Lower lobe of right lung (tissue), 2 donors: ENCODE measurements at regions not wholly inside any gene's neighbourhood (a gene's known extent, or its start where the extent isn't known, plus 50 kb on each side); places are given as distances from the start of the nearest gene placed in this dataset.

Experiments
- ATAC-seq, 2 donors: fragments of 200-7000 bp; cut with Tn5 transposase; one replicate each; pipeline ENCODE4 v1.9.1; 2020 to 2022; ENCODE audit warnings: mild to moderate bottlenecking in 2 of 2, moderate library complexity in 2 of 2
- DNase-seq: peaks from one replicate; pipeline ENCODE4 v3.0.0-alpha.2; 2020
- H3K27ac ChIP-seq: fragments of 200-600 bp; one replicate; pipeline ENCODE4 v1.8.0; 2022
- H3K27me3 ChIP-seq: fragments of 200-600 bp; one replicate; pipeline ENCODE4 v1.8.0; 2022; ENCODE audit warnings: low read depth
- H3K36me3 ChIP-seq: fragments of 200-600 bp; one replicate; pipeline ENCODE4 v1.8.0; 2022; ENCODE audit warnings: mild to moderate bottlenecking
- H3K4me1 ChIP-seq: fragments of 200-600 bp; one replicate; pipeline ENCODE4 v1.8.0; 2022
- H3K4me3 ChIP-seq: fragments of 200-600 bp; one replicate; pipeline ENCODE4 v1.8.0; 2022; ENCODE audit warnings: mild to moderate bottlenecking
- H3K9me3 ChIP-seq: fragments of 200-600 bp; one replicate; pipeline ENCODE4 v1.8.0; 2022
- intact Hi-C: fragments of 100-400 bp; cut with DNase I; formaldehyde crosslinking; loops from one replicate; pipeline ENCODE4 v1.11.0; 2022
- TF ChIP-seq, protein P1 (sequence below): fragments of 200-600 bp; IDR thresholded peaks from one replicate; pipeline ENCODE4 v1.8.0; 2022; ENCODE audit warnings: antibody characterized with exemption, mild to moderate bottlenecking
- donor health status: DM: no; HTN: yes; CAD: no; lungs with severe emphysema.

DNA sequence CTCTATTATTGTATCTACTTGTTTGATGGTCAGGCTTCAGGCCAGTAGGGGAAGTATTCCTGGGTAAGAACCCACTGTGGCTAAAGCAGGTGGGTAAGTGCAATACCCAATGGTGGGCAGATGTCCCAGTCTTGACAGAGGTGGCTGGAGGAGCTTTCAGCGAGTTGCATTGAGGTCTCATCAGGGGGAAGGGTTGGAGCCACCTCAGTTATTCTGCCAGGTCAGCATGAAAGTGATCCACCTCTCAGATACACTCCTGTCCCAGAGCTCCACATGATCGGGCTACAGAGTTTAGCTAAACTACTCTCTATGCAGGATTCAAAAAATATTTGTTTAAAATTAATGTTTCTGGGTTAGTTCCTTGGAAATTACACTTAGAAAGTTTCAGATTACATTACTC is 95.8 kb upstream of the WNT7A start:
- DNase-seq, result no peak
- TF ChIP-seq, protein P1, sequence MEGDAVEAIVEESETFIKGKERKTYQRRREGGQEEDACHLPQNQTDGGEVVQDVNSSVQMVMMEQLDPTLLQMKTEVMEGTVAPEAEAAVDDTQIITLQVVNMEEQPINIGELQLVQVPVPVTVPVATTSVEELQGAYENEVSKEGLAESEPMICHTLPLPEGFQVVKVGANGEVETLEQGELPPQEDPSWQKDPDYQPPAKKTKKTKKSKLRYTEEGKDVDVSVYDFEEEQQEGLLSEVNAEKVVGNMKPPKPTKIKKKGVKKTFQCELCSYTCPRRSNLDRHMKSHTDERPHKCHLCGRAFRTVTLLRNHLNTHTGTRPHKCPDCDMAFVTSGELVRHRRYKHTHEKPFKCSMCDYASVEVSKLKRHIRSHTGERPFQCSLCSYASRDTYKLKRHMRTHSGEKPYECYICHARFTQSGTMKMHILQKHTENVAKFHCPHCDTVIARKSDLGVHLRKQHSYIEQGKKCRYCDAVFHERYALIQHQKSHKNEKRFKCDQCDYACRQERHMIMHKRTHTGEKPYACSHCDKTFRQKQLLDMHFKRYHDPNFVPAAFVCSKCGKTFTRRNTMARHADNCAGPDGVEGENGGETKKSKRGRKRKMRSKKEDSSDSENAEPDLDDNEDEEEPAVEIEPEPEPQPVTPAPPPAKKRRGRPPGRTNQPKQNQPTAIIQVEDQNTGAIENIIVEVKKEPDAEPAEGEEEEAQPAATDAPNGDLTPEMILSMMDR, result no peak
- no peaks in the 10 kb centered on the region for H3K27me3 ChIP-seq
- no peak for ATAC-seq
- H3K4me3 ChIP-seq, result no peak overlapping the region
- peaks cover 34% of the 10 kb centered on the region for H3K9me3 ChIP-seq
- intact Hi-C loops, result no loop called here
- H3K36me3 ChIP-seq, result no peaks in the 10 kb centered on the region
- no peaks in the 10 kb centered on the region for H3K4me1 ChIP-seq
- H3K27ac ChIP-seq, result no peak overlapping the region

DNA sequence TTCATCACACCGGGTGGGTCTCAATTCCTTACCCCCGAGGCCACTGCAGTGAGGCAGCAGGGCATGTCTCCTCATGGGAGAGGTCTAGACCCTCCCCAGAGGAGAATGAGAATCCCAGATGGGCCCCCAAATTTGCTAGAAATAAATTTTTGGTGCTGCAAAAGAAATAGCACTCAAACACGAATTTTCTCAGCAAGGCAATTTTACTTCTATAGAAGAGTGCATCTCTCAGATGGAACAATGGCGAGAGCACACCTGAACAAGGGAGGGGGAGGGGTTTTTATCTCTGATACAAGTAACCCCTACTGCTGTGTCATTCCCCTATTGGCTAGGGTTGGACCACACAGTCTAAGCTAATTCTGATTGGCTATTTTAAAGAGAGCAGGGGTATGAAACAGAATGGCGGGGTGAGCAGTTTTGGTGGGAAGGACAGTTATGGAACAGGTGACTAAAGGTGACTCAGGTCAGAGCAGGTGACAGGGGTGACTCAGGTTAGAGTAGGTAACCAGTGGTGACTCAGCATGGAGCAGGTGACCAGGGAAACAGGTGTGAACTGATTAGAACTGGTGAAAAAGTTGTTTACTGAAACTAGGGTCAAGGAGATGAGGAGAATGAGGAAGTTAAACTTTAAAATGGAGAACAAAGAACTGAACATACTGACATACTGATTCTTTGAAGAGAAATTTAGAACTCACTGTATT is 93.0 kb upstream of the WNT7A start:
- intact Hi-C loops, result no loop called here
- H3K4me3 ChIP-seq, result no peak overlapping the region
- TF ChIP-seq, protein P1, result no peak
- no peaks in the 10 kb centered on the region for H3K4me1 ChIP-seq
- no peak overlapping the region for H3K27ac ChIP-seq
- no peaks in the 10 kb centered on the region for H3K36me3 ChIP-seq
- DNase-seq (no peak), ATAC-seq (no peak)
- H3K27me3 ChIP-seq, result no peaks in the 10 kb centered on the region
- peaks cover 34% of the 10 kb centered on the region for H3K9me3 ChIP-seq

GRCh38 chr3:13966302-13966701 is 86.4 kb upstream of the WNT7A start:
- TF ChIP-seq, protein P1, result no peak
- Histone ChIP-seq H3K4me1 (no peaks in the 10 kb centered on the region), H3K27ac (no peak overlapping the region), H3K27me3 (no peaks in the 10 kb centered on the region), H3K4me3 (no peak overlapping the region), H3K36me3 (no peaks in the 10 kb centered on the region), H3K9me3 (peaks cover 1% of the 10 kb centered on the region)
- intact Hi-C loops, result no loop called here
- DNase-seq (no peak), ATAC-seq (no peak)

DNA sequence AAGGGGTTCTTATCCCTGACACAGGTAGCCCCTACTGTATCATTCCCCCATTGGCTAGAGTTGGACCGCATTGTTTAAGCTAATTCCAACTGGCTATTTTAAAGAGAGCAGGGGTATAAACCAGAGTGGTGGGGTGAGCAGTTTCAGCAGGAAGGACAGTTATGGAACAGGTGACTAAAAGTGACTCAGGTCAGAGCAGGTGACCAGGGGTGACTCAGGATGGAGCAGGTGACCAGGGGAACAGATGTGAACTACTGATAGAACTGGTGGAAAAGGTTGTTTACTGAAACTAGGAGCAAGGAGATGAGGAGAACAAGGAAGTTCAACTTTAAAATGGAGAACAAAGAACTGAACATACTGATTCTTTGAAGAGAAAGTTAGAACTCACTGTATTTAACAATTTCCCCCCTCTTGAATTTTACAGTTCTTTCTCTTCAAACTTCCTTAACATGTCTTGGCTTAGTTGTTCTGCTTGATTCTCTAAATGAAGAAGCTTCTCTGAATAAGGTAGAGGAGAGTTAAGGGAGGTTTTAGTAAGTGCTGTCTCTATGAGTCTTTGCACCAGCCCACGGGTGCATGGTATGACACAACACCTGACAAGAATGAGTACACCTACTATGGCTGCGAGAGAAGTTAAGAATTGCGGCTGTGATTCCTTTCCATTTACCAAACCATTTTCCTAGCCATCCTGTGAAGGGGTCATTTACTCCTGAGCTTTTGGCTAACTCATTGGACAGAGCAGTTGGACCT is 83.4 kb upstream of the WNT7A start:
- intact Hi-C loops, result no loop called here

GRCh38 chr3:13954741-13955483 is 75.0 kb upstream of the WNT7A start:
- Histone ChIP-seq H3K4me1 (no peaks in the 10 kb centered on the region), H3K4me3 (no peak overlapping the region), H3K27me3 (no peaks in the 10 kb centered on the region), H3K9me3 (no peaks in the 10 kb centered on the region), H3K36me3 (no peaks in the 10 kb centered on the region), H3K27ac (no peak overlapping the region)
- ATAC-seq, result no peak
- intact Hi-C loops, result no loop called here
- TF ChIP-seq, protein P1, result no peak
- DNase-seq, result no peak

More for the DNA sequence above, 83.4 kb upstream of the WNT7A start:
- no peak overlapping the region for H3K27ac ChIP-seq
- DNase-seq (no peak), ATAC-seq (no peak)
- H3K36me3 ChIP-seq, result no peaks in the 10 kb centered on the region
- no peaks in the 10 kb centered on the region for H3K27me3 ChIP-seq
- H3K9me3 ChIP-seq, result no peaks in the 10 kb centered on the region
- H3K4me3 ChIP-seq, result no peak overlapping the region
- no peaks in the 10 kb centered on the region for H3K4me1 ChIP-seq
- TF ChIP-seq, protein P1, result no peak
